Erythroblast (primary cell): ENCODE measurements at regions not wholly inside any gene's neighbourhood (a gene's known extent, or its start where the extent isn't known, plus 50 kb on each side); places are given as distances from the start of the nearest gene placed in this dataset.

Experiments used
- GATA1 ChIP-seq: IDR thresholded peaks from 2 replicates; pipeline ENCODE4 v1.6.1; 2011; ENCODE audit warnings: low read depth, mild to moderate bottlenecking, control low read depth, low read length, moderate library complexity
- POLR2A ChIP-seq: IDR thresholded peaks from 2 replicates; pipeline ENCODE4 v1.6.1; 2011; ENCODE audit warnings: mild to moderate bottlenecking, low read length

DNA sequence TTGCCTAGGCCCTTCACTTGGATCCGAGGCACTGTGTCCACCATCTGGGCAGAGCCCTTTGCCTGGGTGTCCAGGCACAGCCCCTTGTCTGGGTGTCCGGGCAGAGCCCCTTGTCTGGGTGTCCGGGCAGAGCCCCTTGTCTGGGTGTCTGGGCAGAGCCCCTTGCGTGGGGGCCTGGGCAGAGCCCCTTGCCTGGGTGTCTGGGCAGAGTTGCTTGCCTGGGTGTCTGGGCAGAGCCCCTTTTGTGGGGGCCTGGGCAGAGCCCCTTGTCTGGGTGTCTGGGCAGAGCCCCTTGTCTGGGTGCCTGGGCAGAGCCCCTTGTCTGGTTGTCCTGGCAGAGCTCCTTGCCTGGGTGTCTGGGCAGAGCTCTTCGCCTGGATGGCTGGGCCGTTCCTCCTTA is 443.4 kb upstream of the CDH4 start:
- no peak for TF ChIP-seq POLR2A
- TF ChIP-seq GATA1: no peak
